Hepatocyte (in vitro differentiated cells): ENCODE measurements at regions not wholly inside any gene's neighbourhood (a gene's known extent, or its start where the extent isn't known, plus 50 kb on each side); places are given as distances from the start of the nearest gene placed in this dataset.
"Not testable (repeated sequence)": the region's sequence is repeated elsewhere in the genome, so short reads cannot be mapped to it uniquely, and the experiment has no call there.

Experiments
- EZH2phosphoT487 ChIP-seq: fragments of 200-600 bp; sonication (generic); IDR thresholded peaks from one replicate; pipeline ENCODE4 v1.6.1; 2018; ENCODE audit warnings: antibody characterized with exemption, mild to moderate bottlenecking, low read depth, moderate library complexity; ENCODE audit not compliant: unreplicated experiment, severe bottlenecking
- TF ChIP-seq, protein P1 (sequence below): fragments of 200-600 bp; sonication (generic); IDR thresholded peaks from 2 replicates; pipeline ENCODE4 v1.5.1; 2016; ENCODE audit warnings: antibody characterized with exemption, mild to moderate bottlenecking; ENCODE audit not compliant: poor library complexity

DNA sequence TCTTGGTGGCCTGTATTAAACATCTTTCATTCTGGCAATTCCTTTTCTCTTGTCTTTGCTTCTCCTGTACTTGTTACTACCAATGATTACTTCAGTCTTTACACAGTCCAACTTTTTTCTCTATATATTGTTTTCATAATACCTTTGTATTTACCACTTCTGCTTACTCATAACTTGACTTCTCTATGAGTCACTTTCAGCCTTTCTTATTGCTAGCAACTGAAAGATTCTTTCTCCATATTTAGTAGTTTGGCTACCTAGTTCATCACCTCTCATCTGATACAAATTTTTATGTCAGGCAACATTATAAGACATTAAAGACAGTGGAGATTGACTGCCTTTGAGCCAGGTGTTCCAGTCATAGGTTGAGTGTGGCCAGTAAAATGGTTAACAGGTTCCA, 893.3 kb downstream of the NAP1L3 start:
- TF ChIP-seq, protein P1, sequence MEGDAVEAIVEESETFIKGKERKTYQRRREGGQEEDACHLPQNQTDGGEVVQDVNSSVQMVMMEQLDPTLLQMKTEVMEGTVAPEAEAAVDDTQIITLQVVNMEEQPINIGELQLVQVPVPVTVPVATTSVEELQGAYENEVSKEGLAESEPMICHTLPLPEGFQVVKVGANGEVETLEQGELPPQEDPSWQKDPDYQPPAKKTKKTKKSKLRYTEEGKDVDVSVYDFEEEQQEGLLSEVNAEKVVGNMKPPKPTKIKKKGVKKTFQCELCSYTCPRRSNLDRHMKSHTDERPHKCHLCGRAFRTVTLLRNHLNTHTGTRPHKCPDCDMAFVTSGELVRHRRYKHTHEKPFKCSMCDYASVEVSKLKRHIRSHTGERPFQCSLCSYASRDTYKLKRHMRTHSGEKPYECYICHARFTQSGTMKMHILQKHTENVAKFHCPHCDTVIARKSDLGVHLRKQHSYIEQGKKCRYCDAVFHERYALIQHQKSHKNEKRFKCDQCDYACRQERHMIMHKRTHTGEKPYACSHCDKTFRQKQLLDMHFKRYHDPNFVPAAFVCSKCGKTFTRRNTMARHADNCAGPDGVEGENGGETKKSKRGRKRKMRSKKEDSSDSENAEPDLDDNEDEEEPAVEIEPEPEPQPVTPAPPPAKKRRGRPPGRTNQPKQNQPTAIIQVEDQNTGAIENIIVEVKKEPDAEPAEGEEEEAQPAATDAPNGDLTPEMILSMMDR = not testable (repeated sequence)
- not testable (repeated sequence) for TF ChIP-seq EZH2phosphoT487
